GM19468 (cell line): ENCODE measurements at regions not wholly inside any gene's neighbourhood (a gene's known extent, or its start where the extent isn't known, plus 50 kb on each side); places are given as distances from the start of the nearest gene placed in this dataset.

Source experiments
- ATAC-seq: cut with Tn5 transposase; IDR thresholded peaks from one replicate; pipeline ENCODE4 v1.9.1; 2021; ENCODE audit warnings: mild to moderate bottlenecking, moderate library complexity, moderate number of reproducible peaks; ENCODE audit not compliant: unreplicated experiment; ENCODE audit errors: extremely low read depth

DNA sequence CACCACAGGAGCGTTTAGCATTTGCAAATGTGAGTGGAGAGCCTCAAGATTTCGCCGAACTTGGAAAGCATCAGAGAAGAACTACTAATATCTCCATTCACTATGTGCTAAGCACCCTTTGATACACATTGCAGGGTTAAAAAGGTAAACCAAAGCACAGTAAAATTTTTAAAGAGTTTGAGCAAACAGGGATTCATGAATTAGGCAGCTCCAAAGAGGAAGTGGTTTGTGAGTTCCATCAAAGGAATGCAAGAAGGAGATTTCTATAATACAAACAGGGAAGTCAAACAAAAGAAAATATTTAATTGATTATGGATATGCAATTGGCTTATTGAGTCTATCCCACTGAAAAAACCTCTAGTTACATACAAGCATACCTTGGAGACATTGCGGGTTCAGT lies 81.1 kb upstream of the TMEM72 start:
- ATAC-seq, result no peak

DNA sequence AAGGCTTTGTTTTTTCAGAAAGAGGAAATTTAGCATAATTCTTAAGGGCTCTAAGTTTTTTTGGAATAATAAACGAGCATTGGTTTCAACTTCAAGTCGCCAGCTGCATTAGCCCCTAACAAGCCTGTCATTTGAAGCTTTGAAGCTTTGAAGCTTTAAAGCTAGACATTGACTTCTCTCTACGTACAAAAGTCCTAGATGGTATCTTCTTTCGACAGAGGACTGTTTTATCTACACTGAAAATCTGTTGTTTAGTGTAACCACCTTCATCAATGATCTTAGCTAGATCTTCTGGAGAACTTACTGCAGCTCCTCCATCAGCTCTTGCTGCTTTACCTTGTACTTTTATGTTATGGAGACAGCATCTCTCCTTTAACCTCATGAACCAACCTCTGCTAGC lies 79.6 kb upstream of the TMEM72 start:
- ATAC-seq, result no peak

DNA sequence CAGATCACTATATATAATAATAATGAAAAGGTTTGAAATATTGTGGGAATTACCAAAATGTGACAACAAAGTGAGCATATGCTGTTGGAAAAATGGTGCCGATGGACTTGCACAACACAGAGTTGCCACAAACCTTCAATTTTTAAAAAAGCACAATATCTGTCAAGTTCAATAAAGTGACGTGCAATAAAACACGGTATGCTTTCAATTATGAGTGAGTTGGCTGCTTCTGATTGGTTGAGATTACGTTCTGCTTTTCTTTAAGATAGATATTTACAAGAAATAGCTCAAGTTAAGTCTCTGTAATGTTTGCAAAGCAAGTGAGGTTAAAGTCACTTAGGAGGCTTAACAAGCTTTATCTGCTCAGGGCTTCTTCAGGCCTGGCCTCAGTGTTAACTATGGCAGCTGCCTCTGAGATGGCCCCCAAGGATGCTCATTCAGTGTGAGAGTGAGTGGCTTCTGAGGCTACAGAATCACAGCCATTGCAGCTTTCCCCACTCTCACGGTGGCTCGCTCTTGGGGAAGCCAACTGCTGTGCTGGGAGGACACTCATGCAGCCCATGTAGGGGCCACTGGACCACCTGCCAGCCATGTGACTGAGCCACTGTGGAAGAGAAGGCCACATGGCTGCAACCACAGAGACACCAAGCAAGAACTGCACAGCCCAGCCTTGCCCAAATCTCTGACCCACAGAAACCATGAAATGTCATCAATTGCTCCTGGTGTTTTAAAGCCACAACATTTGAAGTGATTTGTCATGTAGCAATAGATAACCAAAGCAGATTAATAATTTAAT lies 78.3 kb upstream of the TMEM72 start:
- no peak for ATAC-seq

DNA sequence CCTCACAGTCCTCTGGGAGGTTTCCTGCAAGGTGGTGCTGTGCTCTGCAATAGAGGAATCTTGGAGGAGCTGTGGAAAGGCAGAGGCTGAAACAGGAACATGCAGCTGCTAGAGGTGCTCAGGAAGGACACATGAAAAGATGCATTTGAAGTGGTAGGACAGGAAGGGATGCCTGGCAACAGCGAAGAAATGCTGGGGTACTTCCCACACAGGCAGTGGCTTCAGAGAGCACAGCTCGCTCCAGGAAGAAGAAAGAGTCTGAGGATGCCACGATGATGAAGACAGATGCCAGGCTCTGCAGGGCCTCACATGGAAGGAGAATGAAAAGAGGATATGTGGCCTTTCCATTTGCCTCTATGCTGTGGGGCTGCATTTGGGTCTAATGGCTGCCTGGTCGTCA lies 77.0 kb upstream of the TMEM72 start:
- ATAC-seq, result no peak

DNA sequence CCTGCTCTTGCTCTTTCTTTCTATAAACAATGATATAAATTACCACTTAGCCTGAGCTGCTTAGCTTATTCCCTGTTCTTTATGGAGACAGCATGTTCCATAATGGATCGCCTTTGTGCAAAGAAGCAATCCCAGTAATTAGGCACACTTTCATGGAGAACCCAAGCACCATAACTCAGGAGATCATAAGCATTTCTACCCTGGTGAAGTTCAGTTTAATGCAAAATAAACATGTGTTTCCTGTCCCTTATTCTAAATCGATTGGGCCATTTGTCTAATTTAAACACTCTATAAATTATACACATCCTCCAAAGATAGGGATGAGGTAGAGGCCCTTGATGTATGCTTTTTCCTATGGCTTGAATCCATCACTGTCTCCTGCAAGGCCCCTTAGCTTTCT lies 75.8 kb upstream of the TMEM72 start:
- ATAC-seq, result no peak

DNA sequence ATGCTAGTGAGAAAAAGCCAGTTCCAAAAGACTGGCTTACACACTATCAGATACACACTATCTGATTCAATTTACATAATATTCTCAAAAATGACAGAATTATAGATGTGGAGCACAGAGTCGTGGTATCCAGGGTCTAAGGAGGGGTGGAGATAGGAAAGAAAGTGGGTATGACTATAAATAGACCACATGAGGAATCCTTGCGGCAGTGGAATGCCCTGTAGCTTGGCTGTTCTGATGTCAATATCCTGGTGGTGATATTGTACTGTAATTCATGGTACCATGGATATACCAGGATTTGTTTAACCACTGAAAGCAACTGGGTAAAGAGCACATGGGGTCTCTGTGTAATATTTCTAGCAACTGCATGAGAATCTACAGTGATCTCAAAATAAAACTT lies 67.7 kb upstream of the TMEM72 start:
- no peak for ATAC-seq

DNA sequence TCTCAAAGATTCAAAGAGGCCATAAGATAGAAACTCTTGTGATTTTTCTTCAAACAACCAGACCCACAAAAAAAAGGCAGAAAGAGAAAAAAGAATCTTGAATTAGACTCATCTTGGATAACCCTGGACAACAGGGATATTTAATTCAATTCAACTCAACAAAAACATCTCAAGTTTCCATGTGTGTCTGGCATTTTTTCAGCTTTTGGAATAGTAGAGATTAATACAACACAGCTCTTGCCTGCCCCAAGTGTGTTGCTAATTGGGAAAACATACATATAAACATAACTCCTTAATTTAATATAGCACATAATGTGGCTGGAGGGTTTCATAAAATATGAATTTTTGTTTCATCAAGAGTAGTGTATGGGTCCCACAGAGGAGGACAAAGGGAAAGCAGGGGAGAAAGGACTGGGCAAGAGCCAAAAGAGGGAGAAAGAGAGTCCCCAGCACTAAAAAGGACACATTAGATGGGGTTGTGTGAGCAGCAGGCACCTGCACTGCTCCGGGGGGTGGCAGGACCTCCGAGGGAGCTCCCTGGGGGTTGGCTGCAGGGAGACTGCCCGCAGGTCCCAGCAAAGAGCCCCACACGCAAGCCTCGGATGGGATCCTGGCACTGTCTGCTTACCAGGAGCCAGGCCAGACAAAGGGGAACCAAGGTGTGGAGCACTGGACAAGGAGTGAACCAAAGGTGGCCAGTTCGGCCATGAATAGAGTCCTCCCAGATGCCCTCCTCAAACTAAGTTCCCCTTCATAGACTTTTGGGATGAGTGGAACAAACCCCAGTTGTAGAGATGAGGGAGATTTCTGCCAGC lies 65.6 kb upstream of the TMEM72 start:
- no peak for ATAC-seq

DNA sequence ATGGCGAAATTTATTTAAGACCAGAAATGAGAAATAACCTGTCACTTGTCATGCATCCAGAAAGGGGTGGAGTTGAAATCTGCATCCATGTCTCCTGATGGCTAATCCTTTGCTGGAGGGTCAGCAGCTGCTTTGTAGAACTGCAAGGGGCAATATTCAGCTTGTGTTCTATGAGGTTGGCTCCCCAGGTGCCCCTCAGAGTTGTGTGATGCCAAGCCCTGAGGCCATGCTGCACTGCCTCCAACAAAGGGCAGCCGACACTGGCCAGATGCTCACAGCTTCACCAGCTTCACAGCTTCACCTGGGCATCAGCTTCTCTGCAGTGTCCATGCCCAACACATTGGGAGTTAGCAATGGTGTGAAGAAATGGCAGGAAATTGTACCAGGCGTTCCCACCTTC lies 64.0 kb upstream of the TMEM72 start:
- ATAC-seq, result no peak

DNA sequence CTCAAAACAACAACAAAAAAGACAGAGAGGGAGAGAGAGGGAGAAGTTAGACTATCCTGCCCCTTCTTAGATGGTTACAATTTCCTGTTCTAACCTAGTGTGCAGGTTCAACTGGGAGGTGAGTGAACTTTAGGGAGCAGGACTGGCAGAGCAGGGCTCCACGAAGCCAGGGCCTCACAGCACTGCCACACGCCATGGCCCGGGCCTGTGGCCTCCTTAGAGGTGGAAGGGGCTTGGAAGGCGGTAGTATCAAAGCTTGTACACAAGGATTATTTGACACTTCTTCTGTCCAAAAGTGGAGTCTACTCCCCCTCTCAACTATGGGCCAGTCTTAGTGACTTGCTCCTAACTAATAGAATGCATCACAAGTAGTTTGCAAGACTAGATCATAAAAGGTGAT lies 62.9 kb upstream of the TMEM72 start:
- no peak for ATAC-seq

DNA sequence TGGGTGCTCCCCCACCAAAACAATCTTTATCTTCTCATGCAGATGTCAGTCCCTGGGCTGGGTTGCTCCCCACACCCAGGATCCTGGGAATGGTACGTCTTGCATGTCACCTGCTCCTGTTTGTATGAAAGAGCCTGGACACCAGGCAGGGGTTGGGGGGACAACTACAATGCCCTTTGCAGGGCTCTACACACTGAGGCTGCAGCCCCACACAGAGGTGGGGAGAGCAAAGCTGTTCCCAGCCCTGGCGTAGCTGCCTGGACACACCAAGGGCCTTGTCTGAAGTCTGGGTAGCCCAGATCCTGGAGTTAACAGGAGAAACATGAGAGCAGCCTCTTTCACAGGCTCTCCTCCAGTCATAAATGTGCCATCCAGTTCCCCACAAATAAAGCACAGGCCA lies 61.2 kb upstream of the TMEM72 start:
- no peak for ATAC-seq

DNA sequence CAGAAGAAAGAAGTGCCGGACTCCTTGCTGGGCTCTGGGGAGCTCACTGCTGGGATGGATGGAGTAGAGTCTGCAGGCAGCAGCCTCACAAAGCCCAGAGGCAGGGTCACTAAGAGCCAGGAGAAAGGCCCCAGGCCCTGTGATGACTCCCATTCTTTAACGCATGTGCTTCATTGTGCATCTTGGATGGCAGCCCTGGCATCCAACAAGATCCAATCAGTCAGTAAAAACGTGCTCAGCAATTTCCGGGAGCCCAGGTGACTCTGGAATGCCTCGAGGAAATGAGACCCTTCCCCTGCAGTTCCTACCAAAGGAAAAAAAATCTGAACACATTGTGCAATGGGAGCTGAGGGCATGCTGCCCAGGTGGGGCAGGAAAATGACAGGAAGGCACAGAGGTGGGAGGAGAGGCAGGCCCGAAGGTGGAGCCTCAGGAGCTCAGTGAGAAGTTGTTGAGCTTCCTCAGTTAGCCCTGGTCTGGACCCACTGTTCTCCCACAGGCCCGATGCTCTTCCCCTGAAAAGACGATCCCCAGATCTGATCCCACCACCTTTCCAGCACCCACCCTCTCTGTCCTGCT lies 60.7 kb upstream of the TMEM72 start:
- no peak for ATAC-seq

DNA sequence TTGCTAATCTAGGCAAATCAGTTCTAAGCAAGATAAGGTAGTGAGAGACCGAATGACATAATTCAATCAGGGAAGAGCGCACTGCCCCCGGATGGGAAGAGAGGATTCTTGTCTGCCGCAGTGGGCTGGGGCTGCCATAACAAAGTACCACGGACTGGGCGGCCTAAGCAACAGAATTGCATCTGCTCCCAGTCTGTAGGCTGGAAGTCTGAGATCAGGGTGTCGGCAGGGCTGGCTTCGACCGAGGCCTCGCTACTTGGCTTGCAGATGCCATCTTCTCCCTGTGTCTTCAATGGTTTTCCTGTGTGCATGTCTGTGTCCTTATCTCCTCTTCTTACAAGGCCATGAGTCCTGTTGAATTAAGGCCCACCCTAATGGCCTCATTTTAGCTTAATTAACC lies 59.7 kb upstream of the TMEM72 start:
- no peak for ATAC-seq

DNA sequence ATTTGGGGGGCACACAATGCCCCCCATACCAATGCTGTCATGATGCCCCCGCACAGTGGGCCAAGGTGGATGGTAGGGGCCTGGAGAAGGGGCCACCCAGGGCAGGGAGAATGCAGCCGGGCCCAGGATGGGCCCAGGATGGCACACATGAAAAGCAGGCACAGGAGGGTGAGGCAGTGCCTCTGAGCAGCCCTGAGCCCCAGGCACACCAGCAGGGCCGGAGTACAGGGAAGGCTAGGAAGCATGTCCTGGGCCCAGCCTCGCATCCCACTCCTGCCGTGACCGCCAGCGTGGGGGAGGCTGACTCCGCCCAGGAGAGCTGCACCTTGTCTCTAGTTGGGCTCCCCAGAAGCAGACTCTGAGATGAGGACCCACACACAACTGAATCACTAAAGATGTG lies 59.3 kb upstream of the TMEM72 start:
- ATAC-seq, result no peak

DNA sequence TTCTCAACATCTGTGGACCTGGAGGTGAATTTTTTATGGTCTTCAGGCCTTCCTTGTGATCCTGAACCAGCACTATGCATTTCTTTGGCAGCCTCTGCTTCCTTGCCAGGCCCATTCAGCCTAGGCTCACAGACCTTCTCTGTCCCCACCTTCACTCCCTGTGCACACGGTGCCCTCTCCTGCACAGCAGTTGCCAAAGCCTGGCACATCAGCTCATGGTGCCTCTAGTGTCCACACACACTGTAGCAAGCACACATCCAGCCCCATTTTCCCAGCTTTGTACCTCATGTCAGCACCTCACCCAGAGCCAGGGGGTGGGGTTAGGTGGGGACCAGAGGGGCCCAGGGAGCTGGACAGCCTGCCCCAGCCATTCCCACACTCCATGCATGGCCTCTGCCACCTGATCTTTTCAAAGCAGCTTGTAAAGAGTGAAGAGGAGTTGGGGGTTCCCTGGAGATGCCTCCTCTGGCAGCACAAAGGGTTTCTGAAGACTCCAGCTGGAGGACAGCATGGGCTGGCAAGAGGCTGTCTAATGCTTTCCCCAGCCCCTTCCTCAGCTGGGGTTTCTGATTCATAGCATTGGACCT lies 57.9 kb upstream of the TMEM72 start:
- ATAC-seq, result no peak

DNA sequence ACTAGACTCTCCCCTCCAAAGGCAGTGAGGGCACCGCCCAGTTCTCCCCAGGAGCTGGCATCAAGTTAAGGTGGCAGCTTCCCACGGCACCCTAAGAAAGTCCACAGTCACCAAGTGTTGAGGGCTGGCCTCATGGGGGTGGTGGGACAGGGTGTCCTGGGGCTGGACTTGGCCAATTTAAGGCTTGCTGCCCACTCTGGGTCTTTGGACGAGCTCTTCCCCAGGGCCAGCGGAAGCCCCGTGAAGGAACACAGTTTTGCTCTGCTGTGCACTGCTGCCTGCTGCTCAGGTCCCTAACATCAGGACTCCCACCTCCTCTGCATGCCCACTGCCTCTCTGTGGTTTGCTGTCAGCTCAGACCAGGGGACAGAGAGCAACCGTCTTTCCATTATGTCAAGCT lies 57.3 kb upstream of the TMEM72 start:
- no peak for ATAC-seq

DNA sequence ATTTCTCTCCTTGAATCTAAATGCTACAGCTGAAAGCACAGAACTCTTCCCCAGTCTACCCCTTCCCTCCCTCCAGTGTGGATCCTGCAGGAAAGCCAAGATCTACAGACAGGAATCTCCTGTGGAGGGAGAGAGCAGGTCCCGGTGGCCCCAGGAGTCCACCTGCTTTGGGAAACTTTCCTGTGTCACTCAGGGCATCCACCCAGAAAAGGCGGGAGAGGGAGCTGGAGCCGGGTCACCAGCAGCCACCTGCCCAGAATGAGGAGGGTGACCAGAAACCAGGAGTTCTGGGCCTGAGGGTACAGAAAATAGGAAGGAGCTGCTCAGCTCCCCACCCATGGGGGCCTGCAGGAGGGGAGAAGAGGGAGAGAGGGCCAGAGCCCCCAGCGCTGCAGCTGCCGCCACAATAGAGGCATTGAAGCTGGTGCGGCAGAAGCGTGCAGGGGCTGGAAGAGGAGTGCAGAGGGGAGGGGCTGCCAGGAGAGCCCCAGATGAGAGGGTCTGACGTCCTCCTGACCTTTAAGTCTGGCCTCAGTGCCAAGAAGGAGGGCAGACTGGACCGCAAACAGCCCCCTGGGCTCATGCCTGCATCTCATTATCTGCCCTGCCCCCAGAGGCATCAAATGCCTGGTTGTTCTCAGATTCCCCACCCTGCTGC lies 56.3 kb upstream of the TMEM72 start:
- no peak for ATAC-seq

DNA sequence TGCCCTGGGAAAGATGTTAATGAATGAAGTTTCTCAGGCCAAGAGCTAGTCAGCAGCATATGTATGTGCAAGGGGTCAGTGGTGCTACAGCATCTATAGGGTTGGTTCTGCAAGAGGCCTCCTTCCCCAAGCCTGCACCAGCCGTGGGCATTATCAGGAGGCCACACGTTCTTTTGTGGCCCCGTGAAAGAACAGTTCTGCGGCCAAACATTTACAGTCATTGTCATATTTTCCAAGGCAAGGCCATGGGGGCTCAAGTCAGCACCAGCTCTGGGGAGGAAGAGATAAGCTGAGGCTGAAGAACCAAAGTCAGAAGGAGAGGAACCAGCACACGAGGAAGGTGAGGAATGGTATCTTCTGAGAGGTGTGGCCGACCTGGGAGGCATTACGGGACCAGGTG lies 54.4 kb upstream of the TMEM72 start:
- ATAC-seq, result no peak

DNA sequence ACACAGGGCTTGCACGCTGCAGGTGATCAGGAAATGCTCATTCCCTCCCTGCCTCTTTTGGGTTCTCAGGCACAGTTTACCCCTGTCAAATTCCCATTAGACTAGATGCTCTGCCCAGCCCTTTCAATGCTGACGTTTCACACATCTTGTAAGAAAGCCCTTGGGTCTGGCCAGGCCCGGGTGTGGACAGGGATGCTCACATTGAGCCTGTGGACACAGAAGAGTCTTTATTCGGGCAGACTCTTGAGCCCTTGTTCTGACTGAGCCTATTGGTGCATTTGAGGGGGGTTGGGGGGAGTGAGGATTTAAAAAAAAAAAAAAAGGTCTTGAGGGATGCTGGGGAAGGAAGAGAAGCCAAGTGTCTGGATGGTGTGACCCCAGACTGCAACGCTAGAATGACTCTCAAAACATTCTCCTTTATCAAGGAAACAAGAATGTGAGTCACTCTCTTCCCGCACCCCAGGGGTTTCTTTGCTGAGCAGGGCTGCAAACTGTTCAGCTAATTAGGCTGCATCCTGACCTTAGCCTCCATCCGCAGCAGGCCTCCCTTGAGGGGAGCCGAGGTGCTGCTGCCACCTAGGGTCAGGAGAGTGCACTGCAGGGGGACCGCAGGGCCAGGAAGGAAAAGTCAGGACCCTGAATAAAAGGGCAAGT lies 53.6 kb upstream of the TMEM72 start:
- peak; percentile 52 for ATAC-seq

DNA sequence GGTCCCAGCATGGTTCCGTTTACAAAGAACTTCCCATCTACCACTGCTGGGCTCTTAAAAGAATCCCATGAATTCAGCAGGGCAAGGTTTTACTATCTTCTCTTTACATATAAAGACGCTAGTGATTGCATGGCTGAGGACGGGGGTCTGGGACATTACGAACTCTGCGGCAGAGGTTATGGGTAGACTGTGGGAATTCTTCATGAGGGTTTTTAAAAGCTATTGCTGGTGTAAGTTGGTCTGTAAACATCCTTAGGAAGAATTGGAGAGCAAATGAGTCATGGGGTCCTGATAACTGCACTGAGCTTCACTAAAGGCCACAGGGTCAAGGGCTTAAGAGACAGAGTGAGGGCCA lies 53.1 kb upstream of the TMEM72 start:
- ATAC-seq, result no peak

DNA sequence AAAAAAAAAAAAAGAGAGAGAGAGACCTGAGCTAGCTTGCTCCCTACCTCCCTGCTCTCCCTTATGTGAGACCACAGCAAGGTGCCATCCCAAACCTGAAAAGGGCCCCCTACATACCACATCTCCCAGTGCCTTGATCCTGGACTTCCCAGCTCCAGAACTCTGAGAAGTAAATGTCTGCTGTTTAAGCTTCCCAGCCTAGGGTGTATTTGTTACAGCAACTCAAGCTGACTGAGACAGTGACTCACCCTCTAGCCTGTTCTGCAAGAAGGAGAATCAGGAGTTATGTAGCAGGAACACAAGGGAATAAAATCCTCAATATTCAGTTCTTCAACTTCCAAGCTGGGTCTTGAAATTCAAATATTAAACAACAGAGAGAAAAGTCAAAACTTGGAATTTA lies 52.1 kb upstream of the TMEM72 start:
- ATAC-seq, result no peak
